ENCODE measurements at regions not wholly inside any gene's neighbourhood (a gene's known extent, or its start where the extent isn't known, plus 50 kb on each side); places are given as distances from the start of the nearest gene placed in this dataset.

DNA sequence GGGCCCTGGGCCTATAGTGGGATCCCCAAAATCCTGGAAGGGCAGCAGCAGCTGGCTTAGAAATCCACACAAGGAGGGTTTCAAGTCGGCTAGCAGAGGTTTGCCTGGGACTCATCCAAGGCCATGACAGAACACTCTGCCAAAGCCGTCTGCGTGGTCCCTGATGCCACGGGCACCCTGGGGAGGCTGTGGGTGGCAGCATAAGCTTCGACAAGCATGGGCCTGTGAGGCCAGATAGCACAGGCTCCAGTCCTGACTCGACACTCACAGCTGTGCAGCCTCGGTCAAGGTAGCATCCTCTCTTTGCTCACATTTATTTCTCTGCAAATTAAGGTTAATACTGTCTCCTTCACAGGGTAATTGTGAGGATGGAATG lies 138.3 kb downstream of the JCAD start:
- H3K4me1 Mint-ChIP-seq = no peaks in the 10 kb centered on the region

GRCh38 chr10:29920408-29921070 lies 138.8 kb downstream of the JCAD start:
- Mint-ChIP-seq H3K4me1 (no peaks in the 10 kb centered on the region), H3K27me3 (peaks cover 56% of the 10 kb centered on the region), H3K9me3 (no peaks in the 10 kb centered on the region), H3K36me3 (ENCODE audit: insufficient read depth) (no peaks in the 10 kb centered on the region), H3K27ac (ENCODE audit: low read depth) (no peak overlapping the region), H3K4me3 (no peak overlapping the region)
- no peak for ATAC-seq (replicated peaks; ENCODE audit: extremely low read depth, poor library complexity, severe bottlenecking)
- no peak for DNase-seq (ENCODE audit: low spot score in 2 of 2)

More for the DNA sequence above, 138.3 kb downstream of the JCAD start:
- ATAC-seq (replicated peaks; ENCODE audit: extremely low read depth, poor library complexity, severe bottlenecking) (no peak), DNase-seq (ENCODE audit: low spot score in 2 of 2) (no peak)
- Mint-ChIP-seq H3K4me3 (no peak overlapping the region), H3K27ac (ENCODE audit: low read depth) (no peak overlapping the region), H3K36me3 (ENCODE audit: insufficient read depth) (no peaks in the 10 kb centered on the region), H3K27me3 (peaks cover 56% of the 10 kb centered on the region), H3K9me3 (no peaks in the 10 kb centered on the region)

DNA sequence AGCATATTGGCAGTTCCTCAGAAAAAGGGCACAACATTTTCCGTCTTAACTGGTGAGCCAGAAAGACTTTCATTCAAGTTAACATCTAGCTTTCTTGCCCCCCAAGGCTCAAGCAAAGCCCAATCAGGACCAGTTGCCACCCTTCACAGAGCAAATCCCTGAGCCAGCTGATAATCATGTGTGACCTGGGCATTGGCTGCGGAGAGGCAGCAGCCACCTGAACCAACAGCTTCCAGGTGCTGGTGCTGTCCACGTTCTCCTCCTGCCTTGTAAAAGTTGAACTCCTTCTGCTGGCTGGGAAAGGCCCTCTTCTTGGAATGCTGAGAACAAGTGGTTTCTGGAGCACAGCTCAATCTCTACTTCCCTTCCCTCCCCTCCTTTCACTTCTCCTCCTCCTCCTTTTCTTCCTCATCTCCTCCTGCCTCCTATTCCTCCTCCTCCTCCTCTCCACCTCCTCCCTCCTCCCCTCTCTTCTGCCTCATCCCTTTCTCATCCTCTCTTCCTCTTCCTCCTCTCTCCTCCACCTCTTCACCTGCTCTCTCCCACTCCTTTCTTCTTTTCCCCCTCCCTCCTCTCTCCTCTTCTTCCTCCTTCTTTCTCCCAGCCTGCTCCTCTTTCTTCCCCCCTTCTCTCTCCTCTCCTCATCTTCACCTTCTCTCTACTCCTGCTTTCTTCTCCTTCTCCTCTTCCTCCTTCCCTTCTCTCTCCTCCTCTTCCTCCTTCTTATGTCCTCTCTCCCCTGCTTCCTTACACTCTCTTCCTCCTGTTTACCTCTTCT lies 140.6 kb downstream of the JCAD start:
- ATAC-seq (replicated peaks; ENCODE audit: extremely low read depth, poor library complexity, severe bottlenecking) = no peak
- H3K4me1 Mint-ChIP-seq = no peaks in the 10 kb centered on the region
- no peaks in the 10 kb centered on the region for H3K9me3 Mint-ChIP-seq

GRCh38 chr10:29917311-29917710 lies 142.1 kb downstream of the JCAD start:
- Mint-ChIP-seq H3K36me3 (ENCODE audit: insufficient read depth) (no peaks in the 10 kb centered on the region), H3K4me1 (no peaks in the 10 kb centered on the region)
- no peak for ATAC-seq (replicated peaks; ENCODE audit: extremely low read depth, poor library complexity, severe bottlenecking)

More for the DNA sequence above, 140.6 kb downstream of the JCAD start:
- no peaks in the 10 kb centered on the region for H3K36me3 Mint-ChIP-seq (ENCODE audit: insufficient read depth)
- peaks cover 46% of the 10 kb centered on the region for H3K27me3 Mint-ChIP-seq
- no peak for DNase-seq (ENCODE audit: low spot score in 2 of 2)
- H3K4me3 Mint-ChIP-seq = no peak overlapping the region
- H3K27ac Mint-ChIP-seq (ENCODE audit: low read depth) = no peak overlapping the region

GRCh38 chr10:29916669-29917068 lies 142.7 kb downstream of the JCAD start:
- Mint-ChIP-seq H3K9me3 (no peaks in the 10 kb centered on the region), H3K4me1 (no peaks in the 10 kb centered on the region), H3K36me3 (ENCODE audit: insufficient read depth) (no peaks in the 10 kb centered on the region), H3K27me3 (peaks cover 41% of the 10 kb centered on the region), H3K4me3 (no peak overlapping the region), H3K27ac (ENCODE audit: low read depth) (no peak overlapping the region)
- DNase-seq (ENCODE audit: low spot score in 2 of 2) (no peak), ATAC-seq (replicated peaks; ENCODE audit: extremely low read depth, poor library complexity, severe bottlenecking) (no peak)

More at GRCh38 chr10:29917311-29917710, 142.1 kb downstream of the JCAD start:
- DNase-seq (ENCODE audit: low spot score in 2 of 2) = no peak
- H3K27me3 Mint-ChIP-seq = peaks cover 41% of the 10 kb centered on the region
- no peaks in the 10 kb centered on the region for H3K9me3 Mint-ChIP-seq
- H3K27ac Mint-ChIP-seq (ENCODE audit: low read depth) = no peak overlapping the region
- H3K4me3 Mint-ChIP-seq = no peak overlapping the region

GRCh38 chr10:29914986-29915785 lies 144.2 kb downstream of the JCAD start:
- DNase-seq (ENCODE audit: low spot score in 2 of 2) (no peak), ATAC-seq (replicated peaks; ENCODE audit: extremely low read depth, poor library complexity, severe bottlenecking) (no peak)
- Mint-ChIP-seq H3K27me3 (peaks cover 47% of the 10 kb centered on the region), H3K27ac (ENCODE audit: low read depth) (no peak overlapping the region), H3K9me3 (no peaks in the 10 kb centered on the region), H3K4me1 (no peaks in the 10 kb centered on the region), H3K36me3 (ENCODE audit: insufficient read depth) (no peaks in the 10 kb centered on the region), H3K4me3 (no peak overlapping the region)

GRCh38 chr10:29908962-29909361 lies 150.4 kb downstream of the JCAD start:
- no peak overlapping the region for H3K27ac Mint-ChIP-seq (ENCODE audit: low read depth)
- no peak overlapping the region for H3K4me3 Mint-ChIP-seq
- no peaks in the 10 kb centered on the region for H3K9me3 Mint-ChIP-seq
- no peaks in the 10 kb centered on the region for H3K36me3 Mint-ChIP-seq (ENCODE audit: insufficient read depth)
- no peak for ATAC-seq (replicated peaks; ENCODE audit: extremely low read depth, poor library complexity, severe bottlenecking)
- H3K27me3 Mint-ChIP-seq = peaks cover 72% of the 10 kb centered on the region
- H3K4me1 Mint-ChIP-seq = peaks cover 8% of the 10 kb centered on the region
- no peak for DNase-seq (ENCODE audit: low spot score in 2 of 2)

GRCh38 chr10:29900865-29901264 lies 158.5 kb downstream of the JCAD start:
- Mint-ChIP-seq H3K36me3 (ENCODE audit: insufficient read depth) (no peaks in the 10 kb centered on the region), H3K27ac (ENCODE audit: low read depth) (no peak overlapping the region), H3K9me3 (no peaks in the 10 kb centered on the region), H3K4me1 (no peaks in the 10 kb centered on the region), H3K27me3 (peaks cover 55% of the 10 kb centered on the region), H3K4me3 (no peak overlapping the region)
- no peak for ATAC-seq (replicated peaks; ENCODE audit: extremely low read depth, poor library complexity, severe bottlenecking)
- no peak for DNase-seq (ENCODE audit: low spot score in 2 of 2)

DNA sequence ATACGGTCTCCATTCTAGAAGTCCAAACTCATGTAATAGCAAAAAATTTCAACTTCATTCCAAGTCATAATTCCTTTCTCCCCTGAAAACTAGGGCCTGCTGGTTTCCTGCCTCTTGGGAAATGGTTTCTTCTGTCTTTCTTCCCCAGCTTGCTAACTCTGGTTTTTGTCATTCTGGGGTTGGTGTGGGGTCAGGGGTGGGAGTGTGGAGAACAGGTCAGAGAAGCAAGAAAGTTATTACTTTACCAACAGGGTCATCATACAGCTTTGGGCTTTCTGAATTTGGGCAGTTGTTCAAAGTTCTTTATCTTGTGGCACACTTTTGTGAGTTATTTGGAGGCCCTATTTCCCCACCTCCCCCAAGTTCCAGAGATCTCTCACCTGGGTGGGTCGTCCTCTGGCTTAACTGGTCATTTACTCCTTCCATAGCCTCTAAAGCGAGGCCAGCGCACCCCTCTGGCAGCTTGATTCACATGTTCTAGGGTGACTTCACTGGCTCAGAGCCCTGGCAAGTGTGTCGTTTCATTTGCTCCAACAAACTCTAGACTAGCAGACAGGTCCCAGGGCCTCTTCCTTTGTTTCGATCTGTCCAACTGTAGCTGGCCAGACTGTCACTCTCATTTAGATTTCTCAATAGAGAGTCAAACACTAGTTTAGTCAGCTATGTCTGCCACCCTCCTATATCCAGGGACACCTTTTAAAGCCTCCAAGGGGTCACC lies 161.2 kb downstream of the JCAD start:
- Mint-ChIP-seq H3K27ac (ENCODE audit: low read depth) (no peak overlapping the region), H3K27me3 (peaks cover 42% of the 10 kb centered on the region), H3K36me3 (ENCODE audit: insufficient read depth) (no peaks in the 10 kb centered on the region), H3K4me3 (no peak overlapping the region), H3K4me1 (no peaks in the 10 kb centered on the region), H3K9me3 (no peaks in the 10 kb centered on the region)
- ATAC-seq (replicated peaks; ENCODE audit: extremely low read depth, poor library complexity, severe bottlenecking) (no peak), DNase-seq (ENCODE audit: low spot score in 2 of 2) (no peak)

- DNase-seq (ENCODE audit: low spot score in 2 of 2) (no peak), ATAC-seq (replicated peaks; ENCODE audit: extremely low read depth, poor library complexity, severe bottlenecking) (no peak)
- H3K4me1 Mint-ChIP-seq = no peaks in the 10 kb centered on the region
These were observed 162.0 kb downstream of the JCAD start for GRCh38 chr10:29897430-29897829.

DNA sequence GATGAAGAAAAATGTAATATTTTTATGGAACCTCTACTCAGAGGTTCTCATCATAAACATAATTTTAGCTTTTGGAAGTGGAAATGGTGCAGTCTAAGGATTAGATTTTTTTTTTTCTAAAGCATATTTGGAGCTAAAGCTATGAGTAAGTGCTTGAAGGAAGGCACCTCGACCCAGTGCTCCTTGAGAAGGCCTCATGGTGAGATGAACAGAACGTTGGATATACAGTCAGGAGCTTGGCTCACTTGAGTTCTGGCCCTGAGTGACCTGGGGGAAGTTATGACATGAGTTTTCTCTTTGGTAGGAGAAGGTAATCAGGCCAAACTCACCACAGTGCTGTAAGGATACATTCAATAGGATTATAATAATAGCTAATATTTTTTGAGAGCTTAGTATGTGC lies 163.3 kb downstream of the JCAD start:
- ATAC-seq (replicated peaks; ENCODE audit: extremely low read depth, poor library complexity, severe bottlenecking) (no peak), DNase-seq (ENCODE audit: low spot score in 2 of 2) (no peak)
- no peaks in the 10 kb centered on the region for H3K4me1 Mint-ChIP-seq
- peaks cover 46% of the 10 kb centered on the region for H3K27me3 Mint-ChIP-seq
- H3K9me3 Mint-ChIP-seq = no peaks in the 10 kb centered on the region
- no peak overlapping the region for H3K4me3 Mint-ChIP-seq
- H3K27ac Mint-ChIP-seq (ENCODE audit: low read depth) = no peak overlapping the region
- H3K36me3 Mint-ChIP-seq (ENCODE audit: insufficient read depth) = no peaks in the 10 kb centered on the region

More at GRCh38 chr10:29897430-29897829, 162.0 kb downstream of the JCAD start:
- Mint-ChIP-seq H3K9me3 (no peaks in the 10 kb centered on the region), H3K36me3 (ENCODE audit: insufficient read depth) (no peaks in the 10 kb centered on the region), H3K27ac (ENCODE audit: low read depth) (no peak overlapping the region), H3K4me3 (no peak overlapping the region), H3K27me3 (peaks cover 41% of the 10 kb centered on the region)

GRCh38 chr10:29895456-29895855 lies 163.9 kb downstream of the JCAD start:
- ATAC-seq (replicated peaks; ENCODE audit: extremely low read depth, poor library complexity, severe bottlenecking) (no peak), DNase-seq (ENCODE audit: low spot score in 2 of 2) (no peak)
- Mint-ChIP-seq H3K27me3 (peaks cover 40% of the 10 kb centered on the region), H3K9me3 (no peaks in the 10 kb centered on the region), H3K4me3 (no peak overlapping the region), H3K27ac (ENCODE audit: low read depth) (no peak overlapping the region), H3K36me3 (ENCODE audit: insufficient read depth) (no peaks in the 10 kb centered on the region), H3K4me1 (no peaks in the 10 kb centered on the region)

Data from central memory CD8-positive, alpha-beta T cell (primary cell).